SIG-M5 treated with dmso at 0.1 percent for 504 hours (cell line): ENCODE measurements at regions not wholly inside any gene's neighbourhood (a gene's known extent, or its start where the extent isn't known, plus 50 kb on each side); places are given as distances from the start of the nearest gene placed in this dataset.

Source experiments
- DNase-seq: peaks from one replicate; lab custom pipeline; 2025; ENCODE audit not compliant: unreplicated experiment; lab: John Stamatoyannopoulos, UW

GRCh38 chrX:9191392-9191791, 157.5 kb upstream of the FAM9B start:
- no peak for DNase-seq

GRCh38 chrX:9195199-9195880, 161.4 kb upstream of the FAM9B start:
- no peak for DNase-seq

GRCh38 chrX:9196961-9197640, 163.2 kb upstream of the FAM9B start:
- no peak for DNase-seq

- no peak for DNase-seq
These were observed 170.6 kb upstream of the FAM9B start for GRCh38 chrX:9204560-9204959.

- no peak for DNase-seq
These were observed 171.8 kb upstream of the FAM9B start for GRCh38 chrX:9205599-9206223.

- DNase-seq, result no peak
These were observed 173.2 kb upstream of the FAM9B start for GRCh38 chrX:9207142-9207541.

GRCh38 chrX:9211269-9211668, 177.3 kb upstream of the FAM9B start:
- no peak for DNase-seq

- DNase-seq, result no peak
These were observed 187.9 kb upstream of the FAM9B start for GRCh38 chrX:9221781-9222180.

- no peak for DNase-seq
These were observed 188.4 kb upstream of the FAM9B start for GRCh38 chrX:9222299-9222698.

- DNase-seq, result no peak
These were observed 193.3 kb upstream of the FAM9B start for GRCh38 chrX:9227276-9227675.

GRCh38 chrX:9231491-9231890, 197.6 kb upstream of the FAM9B start:
- no peak for DNase-seq

- no peak for DNase-seq
These were observed 199.2 kb upstream of the FAM9B start for GRCh38 chrX:9233141-9233540.

GRCh38 chrX:9234315-9234714, 200.4 kb upstream of the FAM9B start:
- no peak for DNase-seq

GRCh38 chrX:9235722-9236121, 201.8 kb upstream of the FAM9B start:
- DNase-seq, result no peak

- no peak for DNase-seq
These were observed 207.0 kb upstream of the FAM9B start for GRCh38 chrX:9240956-9241355.

GRCh38 chrX:9241427-9241826, 207.5 kb upstream of the FAM9B start:
- DNase-seq, result no peak

- DNase-seq, result no peak
These were observed 215.3 kb upstream of the FAM9B start for GRCh38 chrX:9249051-9249846.

- DNase-seq, result no peak
These were observed 212.7 kb upstream of the TBL1X start for GRCh38 chrX:9252182-9252581.

GRCh38 chrX:9253211-9253610, 211.6 kb upstream of the TBL1X start:
- DNase-seq, result no peak

- DNase-seq, result no peak
These were observed 207.0 kb upstream of the TBL1X start for GRCh38 chrX:9257718-9258420.
